BE2C (cell line): ENCODE measurements at regions not wholly inside any gene's neighbourhood (a gene's known extent, or its start where the extent isn't known, plus 50 kb on each side); places are given as distances from the start of the nearest gene placed in this dataset.
"Not testable (repeated sequence)": the region's sequence is repeated elsewhere in the genome, so short reads cannot be mapped to it uniquely, and the experiment has no call there.

Experiments
- DNase-seq: peaks from one replicate; pipeline ENCODE4 v3.0.0-alpha.2; 2020
- H3K27me3 ChIP-seq: fragments of 250-450 bp; sonication (Bioruptor Pico); 2 replicates; pipeline ENCODE4 v1.5.1; 2020; ENCODE audit warnings: mild to moderate bottlenecking
- H3K36me3 ChIP-seq: fragments of 250-450 bp; sonication (Bioruptor Pico); 2 replicates; pipeline ENCODE4 v1.5.1; 2020; ENCODE audit warnings: mild to moderate bottlenecking
- H3K4me1 ChIP-seq: fragments of 250-450 bp; sonication (Bioruptor Pico); 2 replicates; pipeline ENCODE4 v1.5.1; 2020
- H3K4me3 ChIP-seq: 2 replicates; pipeline ENCODE4 v1.5.1; 2011; ENCODE audit warnings: low read depth, low read length
- H3K9me3 ChIP-seq: fragments of 250-450 bp; sonication (Bioruptor Pico); 2 replicates; pipeline ENCODE4 v1.5.1; 2020
- TF ChIP-seq, protein P1 (sequence below): IDR thresholded peaks from 2 replicates; pipeline ENCODE4 v1.5.1; 2012; ENCODE audit warnings: mild to moderate bottlenecking, low read depth, low read length

DNA sequence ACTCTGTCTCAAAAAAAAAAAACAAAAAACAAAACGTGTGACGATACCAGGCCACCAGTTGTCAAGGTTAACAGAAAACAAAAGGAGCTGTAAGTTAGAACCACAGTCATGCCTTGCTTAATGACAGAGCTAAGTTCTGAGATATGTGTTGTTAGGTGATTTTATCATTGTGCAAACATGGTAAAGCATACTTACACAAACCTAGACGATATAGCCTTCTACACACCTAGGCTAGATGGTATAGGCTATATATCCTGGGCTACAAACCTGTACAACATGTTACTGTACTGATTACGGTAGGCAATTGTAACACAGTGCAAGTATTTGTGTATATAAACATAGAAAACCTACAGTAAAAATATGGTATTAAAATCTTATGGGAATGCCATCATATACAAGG is 564.2 kb downstream of the HTR7 start:
- DNase-seq: no peak

DNA sequence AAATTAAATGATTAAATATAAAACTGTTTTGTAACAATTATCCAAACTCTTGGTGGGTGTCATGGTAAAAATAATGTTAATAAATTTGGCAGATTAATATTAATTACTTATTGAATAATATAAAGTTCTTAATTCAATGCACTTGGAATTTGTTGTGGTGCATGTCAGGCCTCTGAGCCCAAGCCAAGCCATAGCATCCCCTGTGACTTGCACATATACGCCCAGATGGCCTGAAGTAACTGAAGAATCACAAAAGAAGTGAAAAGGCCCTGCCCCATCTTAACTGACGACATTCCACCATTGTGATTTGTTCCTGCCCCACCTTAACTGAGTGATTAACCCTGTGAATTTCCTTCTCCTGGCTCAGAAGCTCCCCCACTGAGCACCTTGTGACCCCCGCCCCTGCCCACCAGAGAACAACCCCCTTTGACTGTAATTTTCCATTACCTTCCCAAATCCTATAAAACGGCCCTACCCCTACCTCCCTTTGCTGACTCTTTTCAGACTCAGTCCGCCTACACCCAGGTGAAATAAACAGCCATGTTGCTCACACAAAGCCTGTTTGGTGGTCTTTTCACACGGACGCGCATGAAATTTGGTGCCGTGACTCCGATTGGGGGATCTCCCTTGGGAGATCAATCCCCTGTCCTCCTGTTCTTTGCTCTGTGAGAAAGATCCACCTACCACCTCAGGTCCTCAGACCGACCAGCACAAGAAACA is 562.9 kb downstream of the HTR7 start:
- not testable (repeated sequence) for H3K27me3 ChIP-seq, DNase-seq, H3K9me3 ChIP-seq, H3K4me3 ChIP-seq, H3K4me1 ChIP-seq, H3K36me3 ChIP-seq

More for the DNA sequence above, 564.2 kb downstream of the HTR7 start:
- Histone ChIP-seq H3K4me1 (no peaks in the 10 kb centered on the region), H3K36me3 (no peaks in the 10 kb centered on the region), H3K4me3 (no peak overlapping the region), H3K27me3 (no peaks in the 10 kb centered on the region), H3K9me3 (no peaks in the 10 kb centered on the region)
- TF ChIP-seq, protein P1, sequence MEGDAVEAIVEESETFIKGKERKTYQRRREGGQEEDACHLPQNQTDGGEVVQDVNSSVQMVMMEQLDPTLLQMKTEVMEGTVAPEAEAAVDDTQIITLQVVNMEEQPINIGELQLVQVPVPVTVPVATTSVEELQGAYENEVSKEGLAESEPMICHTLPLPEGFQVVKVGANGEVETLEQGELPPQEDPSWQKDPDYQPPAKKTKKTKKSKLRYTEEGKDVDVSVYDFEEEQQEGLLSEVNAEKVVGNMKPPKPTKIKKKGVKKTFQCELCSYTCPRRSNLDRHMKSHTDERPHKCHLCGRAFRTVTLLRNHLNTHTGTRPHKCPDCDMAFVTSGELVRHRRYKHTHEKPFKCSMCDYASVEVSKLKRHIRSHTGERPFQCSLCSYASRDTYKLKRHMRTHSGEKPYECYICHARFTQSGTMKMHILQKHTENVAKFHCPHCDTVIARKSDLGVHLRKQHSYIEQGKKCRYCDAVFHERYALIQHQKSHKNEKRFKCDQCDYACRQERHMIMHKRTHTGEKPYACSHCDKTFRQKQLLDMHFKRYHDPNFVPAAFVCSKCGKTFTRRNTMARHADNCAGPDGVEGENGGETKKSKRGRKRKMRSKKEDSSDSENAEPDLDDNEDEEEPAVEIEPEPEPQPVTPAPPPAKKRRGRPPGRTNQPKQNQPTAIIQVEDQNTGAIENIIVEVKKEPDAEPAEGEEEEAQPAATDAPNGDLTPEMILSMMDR: no peak

DNA sequence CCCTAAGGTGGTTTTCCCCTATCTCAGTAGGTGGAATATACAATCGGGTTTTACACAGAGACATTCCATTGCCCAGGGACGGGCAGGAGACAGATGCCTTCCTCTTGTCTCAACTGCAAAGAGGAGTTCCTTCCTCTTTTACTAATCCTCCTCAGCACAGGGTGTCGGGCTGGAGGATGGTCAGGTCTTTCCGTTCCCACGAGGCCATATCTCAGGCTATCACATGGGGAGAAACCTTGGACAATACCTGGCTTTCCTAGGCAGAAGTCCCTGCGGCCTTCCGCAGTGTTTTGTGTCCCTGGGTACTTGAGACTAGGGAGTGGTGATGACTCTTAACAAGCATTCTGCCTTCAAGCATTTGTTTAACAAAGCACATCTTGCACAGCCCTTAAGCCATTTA is 555.8 kb downstream of the HTR7 start:
- not testable (repeated sequence) for H3K4me3 ChIP-seq, H3K4me1 ChIP-seq, H3K27me3 ChIP-seq, H3K36me3 ChIP-seq, DNase-seq, H3K9me3 ChIP-seq

DNA sequence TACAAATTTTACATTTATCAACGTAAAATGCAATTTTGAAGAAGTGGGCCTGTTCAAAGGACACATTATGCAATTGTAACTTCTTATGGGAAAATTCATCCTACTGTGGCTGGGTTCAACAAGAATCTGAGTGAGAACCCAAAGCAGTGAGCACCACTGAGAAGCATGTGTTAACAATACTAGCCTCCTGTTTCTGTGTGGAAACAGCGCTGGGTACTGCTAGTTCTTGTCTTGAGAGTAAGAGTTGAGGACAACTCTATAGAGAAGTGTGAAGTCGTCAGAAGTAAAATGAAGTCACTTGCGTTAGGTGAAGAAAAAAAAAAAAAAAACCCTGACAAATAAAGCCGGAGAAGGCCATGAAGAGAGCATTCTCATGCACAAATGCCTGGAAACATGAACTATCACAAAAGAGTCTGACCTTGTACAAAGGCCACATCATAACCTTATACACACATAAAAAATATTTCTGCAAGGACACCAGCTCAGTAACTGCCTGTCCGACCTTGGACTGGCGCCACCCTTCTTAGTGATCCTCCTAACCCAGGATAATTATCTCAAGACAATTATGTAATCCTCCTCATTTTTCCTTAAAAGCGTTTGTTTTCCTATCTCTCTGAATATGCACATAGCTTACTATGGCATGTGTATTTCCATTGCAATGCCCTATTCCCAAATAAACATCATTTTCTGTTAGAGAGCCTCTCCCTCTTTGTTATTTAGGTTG is 554.9 kb downstream of the HTR7 start:
- no peak overlapping the region for H3K4me3 ChIP-seq
- H3K27me3 ChIP-seq: no peaks in the 10 kb centered on the region
- H3K9me3 ChIP-seq: no peaks in the 10 kb centered on the region
- TF ChIP-seq, protein P1: no peak
- no peaks in the 10 kb centered on the region for H3K36me3 ChIP-seq
- H3K4me1 ChIP-seq: no peaks in the 10 kb centered on the region
- no peak for DNase-seq

DNA sequence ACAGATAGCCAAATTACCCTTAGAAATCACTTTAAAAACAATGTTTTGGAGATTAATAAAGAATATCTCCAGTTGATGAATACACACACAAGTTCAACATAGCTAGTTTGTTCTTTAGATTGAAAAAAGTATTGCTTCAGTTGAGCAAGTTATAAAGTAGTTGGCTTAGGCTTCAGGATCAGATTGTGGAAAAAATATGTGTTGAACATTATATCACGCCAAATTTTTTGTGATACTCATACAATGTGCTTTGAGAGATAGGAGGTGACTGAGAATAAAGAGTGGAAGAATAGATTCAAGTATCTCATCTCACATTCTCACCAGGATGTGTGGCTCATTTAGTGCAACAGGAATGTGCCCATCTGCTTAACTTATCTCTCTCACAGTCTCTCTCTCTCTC is 553.3 kb downstream of the HTR7 start:
- H3K36me3 ChIP-seq: no peaks in the 10 kb centered on the region
- H3K27me3 ChIP-seq: no peaks in the 10 kb centered on the region
- H3K9me3 ChIP-seq: no peaks in the 10 kb centered on the region
- no peak overlapping the region for H3K4me3 ChIP-seq
- no peak for DNase-seq
- H3K4me1 ChIP-seq: no peaks in the 10 kb centered on the region
- TF ChIP-seq, protein P1: no peak

DNA sequence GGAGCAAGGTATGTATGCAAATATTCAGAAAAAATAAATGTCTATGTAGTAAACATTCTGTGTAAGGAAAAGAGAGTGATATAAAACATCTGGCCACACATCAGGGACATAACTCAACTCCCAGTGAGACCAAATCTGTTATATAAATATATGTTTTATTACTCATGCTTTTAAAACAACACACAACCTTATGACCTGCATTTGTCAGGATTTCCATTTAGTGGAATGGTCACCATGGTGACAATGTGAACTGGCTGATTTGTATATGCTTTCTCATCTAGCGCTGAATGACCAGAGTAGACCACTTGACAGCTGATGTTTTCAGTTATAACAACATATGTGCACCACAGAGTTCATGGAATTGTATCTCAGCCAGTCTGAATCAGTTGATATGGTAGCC is 551.7 kb downstream of the HTR7 start:
- no peaks in the 10 kb centered on the region for H3K9me3 ChIP-seq
- TF ChIP-seq, protein P1: no peak

DNA sequence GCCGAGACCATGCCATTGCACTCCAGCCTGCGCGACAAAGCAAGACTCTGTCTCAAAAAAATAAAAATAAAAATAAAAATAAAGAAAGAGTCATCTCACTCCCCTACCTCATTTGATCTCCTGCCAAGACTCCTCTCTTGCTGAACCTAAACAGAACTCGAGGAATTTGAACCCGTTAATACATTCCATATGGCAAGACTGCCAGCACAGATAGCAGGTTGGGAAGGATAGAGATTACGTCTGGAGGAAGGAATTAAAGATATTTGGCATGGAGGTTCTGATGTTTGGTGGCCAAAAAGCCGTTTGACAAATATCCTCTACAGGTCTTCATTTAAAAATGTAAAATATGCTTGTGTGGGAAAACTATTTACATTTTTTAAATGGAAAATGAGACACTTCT is 549.6 kb downstream of the HTR7 start:
- Histone ChIP-seq H3K27me3 (no peaks in the 10 kb centered on the region), H3K4me1 (no peaks in the 10 kb centered on the region), H3K36me3 (no peaks in the 10 kb centered on the region), H3K4me3 (no peak overlapping the region), H3K9me3 (no peaks in the 10 kb centered on the region)
- TF ChIP-seq, protein P1: no peak
- no peak for DNase-seq

More for the DNA sequence above, 551.7 kb downstream of the HTR7 start:
- Histone ChIP-seq H3K4me3 (no peak overlapping the region), H3K27me3 (no peaks in the 10 kb centered on the region), H3K36me3 (no peaks in the 10 kb centered on the region), H3K4me1 (no peaks in the 10 kb centered on the region)
- no peak for DNase-seq
